GM10266 (cell line): ENCODE measurements at regions not wholly inside any gene's neighbourhood (a gene's known extent, or its start where the extent isn't known, plus 50 kb on each side); places are given as distances from the start of the nearest gene placed in this dataset.

Experiments used
- DNase-seq: peaks from one replicate; pipeline ENCODE4 v3.0.0; 2012; ENCODE audit errors: extremely low spot score
- CTCF ChIP-seq: IDR thresholded peaks from 2 replicates; pipeline ENCODE4 v1.5.1; 2012; ENCODE audit warnings: mild to moderate bottlenecking, low read depth; ENCODE audit not compliant: control insufficient read depth, insufficient read depth; ENCODE audit errors: missing control alignments

DNA sequence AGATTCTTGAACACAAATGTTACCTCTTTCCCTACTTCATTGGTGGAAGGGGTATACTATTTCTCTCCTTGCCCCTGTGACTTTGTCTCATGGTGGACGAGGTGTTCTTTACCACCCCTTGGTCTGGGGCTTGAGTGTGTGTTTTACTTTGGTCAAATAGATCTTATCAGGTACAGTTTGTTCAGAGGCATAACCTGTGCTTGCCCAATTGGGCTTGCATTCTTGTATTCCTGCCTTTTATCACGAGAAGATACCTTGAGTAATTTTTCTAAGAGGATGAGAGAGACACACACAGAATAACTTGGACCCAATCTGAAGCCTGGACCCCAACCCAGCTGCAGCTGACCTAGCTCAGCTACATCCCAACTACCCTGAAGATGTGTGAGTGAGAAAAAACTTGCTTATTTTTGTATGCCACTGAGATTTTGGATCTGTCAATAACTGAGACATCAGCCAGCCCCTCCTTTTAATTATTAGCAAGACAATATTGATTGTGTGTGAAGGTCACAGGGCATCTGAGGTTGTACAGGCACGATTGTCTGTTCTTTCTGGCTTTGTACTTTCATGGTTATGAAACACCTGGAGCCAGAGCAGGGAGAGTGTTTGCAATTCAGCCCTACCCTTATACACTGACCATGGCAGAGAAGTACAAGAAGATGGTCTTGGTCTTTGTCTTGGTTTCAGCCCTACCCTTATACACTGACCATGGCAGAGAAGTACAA lies 204.7 kb upstream of the SLC35B3 start:
- no peak for TF ChIP-seq CTCF
- no peak for DNase-seq

DNA sequence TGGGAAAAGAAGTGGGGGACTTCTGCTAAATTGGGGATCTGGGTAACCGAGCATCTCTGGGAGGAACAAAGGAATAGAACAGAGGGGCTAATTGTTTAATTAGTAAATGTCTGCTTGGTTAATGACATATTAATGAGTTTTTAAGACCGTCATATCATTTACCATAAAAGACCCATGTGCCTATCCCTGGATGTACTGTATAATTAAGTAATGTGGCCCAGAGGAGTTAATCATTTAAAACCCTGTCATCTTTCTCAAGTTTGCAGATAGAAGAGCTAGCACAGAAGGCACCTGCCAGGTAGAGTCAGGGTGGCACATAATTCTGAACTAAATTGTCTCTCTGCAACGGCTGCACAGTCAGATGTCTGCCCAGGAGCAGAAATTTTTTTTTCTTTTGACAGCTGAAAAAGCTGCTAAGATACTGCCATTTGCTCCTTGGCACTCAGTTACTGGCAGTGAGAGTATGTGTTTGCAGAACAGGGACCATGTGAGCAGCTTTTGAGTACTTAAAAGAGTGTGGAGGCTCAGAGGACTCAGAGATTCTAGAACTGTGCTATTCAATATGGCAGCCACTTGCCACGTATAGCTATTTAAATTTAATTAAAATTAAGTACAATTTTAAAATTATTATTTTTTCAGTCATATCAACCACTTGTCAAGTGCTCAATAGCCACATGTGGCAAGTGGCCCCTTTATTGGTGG lies 202.7 kb upstream of the SLC35B3 start:
- TF ChIP-seq CTCF = no peak
- no peak for DNase-seq

DNA sequence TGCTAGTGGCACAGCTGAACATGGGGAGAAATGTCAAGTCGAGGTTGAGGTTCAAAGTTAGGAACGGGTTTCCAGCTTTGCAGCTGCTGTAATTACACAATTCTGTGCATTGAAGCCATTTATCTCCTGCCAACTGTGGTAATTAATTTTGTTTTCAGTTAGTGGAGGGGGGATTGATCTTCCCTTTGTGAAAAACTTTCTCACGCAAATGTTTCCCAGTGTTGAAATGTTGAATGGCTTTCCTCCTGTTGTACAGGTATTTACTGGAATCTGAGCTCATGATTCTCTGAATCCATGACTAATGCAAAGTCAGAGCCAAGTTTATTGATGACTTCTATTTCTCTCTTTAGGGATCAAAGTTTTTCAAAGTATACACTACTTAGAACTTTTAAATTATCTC lies 198.4 kb upstream of the SLC35B3 start:
- no peak for DNase-seq
- TF ChIP-seq CTCF = no peak

GRCh38 chr6:8628736-8629135 lies 193.4 kb upstream of the SLC35B3 start:
- TF ChIP-seq CTCF = no peak
- DNase-seq = no peak

DNA sequence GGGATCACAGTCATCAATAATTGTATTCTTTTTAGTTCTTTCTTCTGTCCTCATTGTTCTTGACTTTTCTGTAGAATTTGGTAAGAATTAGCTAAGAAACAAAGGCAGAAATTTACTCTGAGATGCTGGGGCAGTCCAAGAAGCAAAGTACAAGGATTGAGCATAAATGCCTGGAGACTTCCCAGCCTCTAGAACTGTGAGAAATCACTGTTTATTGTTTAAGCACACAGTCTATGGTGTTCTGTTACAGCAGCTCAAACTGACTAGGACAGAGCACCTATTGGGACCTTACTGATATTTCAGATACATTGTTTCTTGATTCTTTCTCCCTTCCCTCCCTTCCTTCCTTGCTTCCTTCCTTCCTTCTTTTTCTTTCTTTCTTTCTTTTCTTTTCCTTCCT lies 192.7 kb upstream of the SLC35B3 start:
- no peak for TF ChIP-seq CTCF
- no peak for DNase-seq

GRCh38 chr6:8627085-8627861 lies 191.9 kb upstream of the SLC35B3 start:
- TF ChIP-seq CTCF = no peak
- peak; percentile 10 for DNase-seq
